Upper lobe of left lung (tissue), 4 donors: ENCODE measurements at regions not wholly inside any gene's neighbourhood (a gene's known extent, or its start where the extent isn't known, plus 50 kb on each side); places are given as distances from the start of the nearest gene placed in this dataset.

ENCODE experiments used
- EP300 ChIP-seq, 4 donors: sonication (generic); formaldehyde crosslinking; IDR thresholded peaks; one replicate each; pipeline ENCODE4 v1.5.1; 2017; ENCODE audit warnings: antibody characterized with exemption in 4 of 4, control low read depth in 2 of 4
- POLR2A ChIP-seq, 4 donors: fragments of 450-650 bp; IDR thresholded peaks; one replicate each; pipeline ENCODE4 v1.5.1; 2016 to 2017; ENCODE audit warnings: antibody characterized with exemption in 4 of 4, mild to moderate bottlenecking in 2 of 4
- POLR2AphosphoS5 ChIP-seq, 2 donors: sonication (generic); formaldehyde crosslinking; IDR thresholded peaks; one replicate each; pipeline ENCODE4 v1.5.1; 2017; ENCODE audit warnings: antibody characterized with exemption in 2 of 2
- TF ChIP-seq, protein P1 (sequence below), 6 experiments: fragments of 450-650 bp in 4 of 6; fragments of 200-600 bp in 2 of 6; sonication (generic) in 2 of 6; IDR thresholded peaks; one replicate each; pipeline ENCODE4 v1.5.1; 2016 to 2019; ENCODE audit warnings: antibody characterized with exemption in 6 of 6

DNA sequence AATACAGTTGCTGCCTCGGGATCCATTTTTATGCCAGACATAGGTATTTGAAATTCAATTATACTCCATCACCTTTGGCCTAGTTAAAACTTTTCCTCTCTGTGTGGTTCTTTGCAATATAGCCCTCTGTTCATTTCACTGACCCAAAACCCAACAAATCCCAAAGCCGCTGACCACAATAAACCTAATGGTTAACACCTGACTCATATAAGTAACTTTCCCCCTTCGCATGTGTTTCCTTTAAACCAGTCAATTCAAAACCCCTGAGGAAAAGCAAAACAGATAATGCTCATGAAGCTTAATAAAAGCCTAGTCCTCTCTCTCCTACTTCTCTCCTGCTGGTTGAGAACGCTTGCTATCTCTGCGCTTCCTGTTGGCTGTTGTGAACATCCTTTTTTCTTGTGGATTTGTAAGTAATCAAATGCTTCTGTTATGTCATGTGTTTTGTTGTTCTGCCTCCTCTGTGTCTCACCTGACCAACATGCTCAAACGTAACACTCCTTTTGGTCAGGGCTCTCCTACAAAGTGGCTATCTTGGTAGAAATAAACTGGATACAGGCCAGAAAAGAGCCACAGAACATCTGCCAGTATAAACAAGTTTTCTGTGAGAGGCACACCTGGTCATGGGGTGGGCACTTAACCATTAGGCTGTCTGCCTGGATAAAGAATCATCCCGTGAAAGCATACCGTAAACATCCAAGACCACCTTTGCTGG lies 652.6 kb downstream of the METTL15 start:
- TF ChIP-seq POLR2A (IDR thresholded peaks at IDR 0.05) (no peak), POLR2AphosphoS5 (IDR thresholded peaks at IDR 0.05) (no peak), EP300 (IDR thresholded peaks at IDR 0.05) (no peak)
- TF ChIP-seq, protein P1, sequence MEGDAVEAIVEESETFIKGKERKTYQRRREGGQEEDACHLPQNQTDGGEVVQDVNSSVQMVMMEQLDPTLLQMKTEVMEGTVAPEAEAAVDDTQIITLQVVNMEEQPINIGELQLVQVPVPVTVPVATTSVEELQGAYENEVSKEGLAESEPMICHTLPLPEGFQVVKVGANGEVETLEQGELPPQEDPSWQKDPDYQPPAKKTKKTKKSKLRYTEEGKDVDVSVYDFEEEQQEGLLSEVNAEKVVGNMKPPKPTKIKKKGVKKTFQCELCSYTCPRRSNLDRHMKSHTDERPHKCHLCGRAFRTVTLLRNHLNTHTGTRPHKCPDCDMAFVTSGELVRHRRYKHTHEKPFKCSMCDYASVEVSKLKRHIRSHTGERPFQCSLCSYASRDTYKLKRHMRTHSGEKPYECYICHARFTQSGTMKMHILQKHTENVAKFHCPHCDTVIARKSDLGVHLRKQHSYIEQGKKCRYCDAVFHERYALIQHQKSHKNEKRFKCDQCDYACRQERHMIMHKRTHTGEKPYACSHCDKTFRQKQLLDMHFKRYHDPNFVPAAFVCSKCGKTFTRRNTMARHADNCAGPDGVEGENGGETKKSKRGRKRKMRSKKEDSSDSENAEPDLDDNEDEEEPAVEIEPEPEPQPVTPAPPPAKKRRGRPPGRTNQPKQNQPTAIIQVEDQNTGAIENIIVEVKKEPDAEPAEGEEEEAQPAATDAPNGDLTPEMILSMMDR (IDR thresholded peaks at IDR 0.05), result no peak
